ENCODE measurements at regions not wholly inside any gene's neighbourhood (a gene's known extent, or its start where the extent isn't known, plus 50 kb on each side); places are given as distances from the start of the nearest gene placed in this dataset.
A peak's percentile ranks its signal among the peaks of the same experiment; 100 is the strongest.

GRCh38 chr18:56273541-56274219 lies 364.7 kb downstream of the TXNL1 start:
- DNase-seq = no peak

- no peak for DNase-seq
Observed at GRCh38 chr18:56270671-56271250, 367.6 kb downstream of the TXNL1 start.

GRCh38 chr18:56269958-56270357 lies 368.4 kb downstream of the TXNL1 start:
- no peak for DNase-seq

- DNase-seq = no peak
Observed at GRCh38 chr18:56268952-56269351, 369.4 kb downstream of the TXNL1 start.

GRCh38 chr18:56267334-56267733 lies 371.1 kb downstream of the TXNL1 start:
- peak; percentile 82 to 92 for DNase-seq

- no peak for DNase-seq
Observed at GRCh38 chr18:56258178-56258577, 380.2 kb downstream of the TXNL1 start.

- DNase-seq = no peak
Observed at GRCh38 chr18:56257205-56257604, 381.2 kb downstream of the TXNL1 start.

- DNase-seq = no peak
Observed at GRCh38 chr18:56256659-56257058, 381.7 kb downstream of the TXNL1 start.

- DNase-seq = no peak
Observed at GRCh38 chr18:56255381-56255780, 383.0 kb downstream of the TXNL1 start.

- DNase-seq = no peak
Observed at GRCh38 chr18:56252456-56252855, 385.9 kb downstream of the TXNL1 start.

GRCh38 chr18:56248610-56249235 lies 389.7 kb downstream of the TXNL1 start:
- DNase-seq = no peak

GRCh38 chr18:56246916-56247315 lies 391.5 kb downstream of the TXNL1 start:
- no peak for DNase-seq

- DNase-seq = no peak
Observed at GRCh38 chr18:56245866-56246580, 392.4 kb downstream of the TXNL1 start.

GRCh38 chr18:56240405-56240804 lies 398.0 kb downstream of the TXNL1 start:
- no peak for DNase-seq

GRCh38 chr18:56238576-56238975 lies 399.8 kb downstream of the TXNL1 start:
- DNase-seq = no peak

GRCh38 chr18:56235481-56236013 lies 402.8 kb downstream of the TXNL1 start:
- no peak for DNase-seq

- DNase-seq = no peak
Observed at GRCh38 chr18:56235071-56235470, 403.3 kb downstream of the TXNL1 start.

- DNase-seq = no peak
Observed at GRCh38 chr18:56233595-56233994, 404.8 kb downstream of the TXNL1 start.

- DNase-seq = no peak
Observed at GRCh38 chr18:56226025-56226424, 412.4 kb downstream of the TXNL1 start.

GRCh38 chr18:56224669-56225561 lies 413.5 kb downstream of the TXNL1 start:
- no peak for DNase-seq

GRCh38 chr18:56221195-56222065 lies 417.0 kb downstream of the TXNL1 start:
- no peak for DNase-seq
